IPS DF 19.7 (cell line): ENCODE measurements at regions not wholly inside any gene's neighbourhood (a gene's known extent, or its start where the extent isn't known, plus 50 kb on each side); places are given as distances from the start of the nearest gene placed in this dataset.

ENCODE experiments used
- DNase-seq: peaks from one replicate; pipeline ENCODE4 v3.0.0-alpha.2; 2013; ENCODE audit warnings: low read depth, low spot score

GRCh38 chr17:12438212-12438611, 227.5 kb upstream of the MYOCD start:
- DNase-seq: no peak

- DNase-seq: no peak
Measured at GRCh38 chr17:12438813-12439586, 226.7 kb upstream of the MYOCD start.

GRCh38 chr17:12445331-12445730, 220.4 kb upstream of the MYOCD start:
- no peak for DNase-seq

- DNase-seq: no peak
Measured at GRCh38 chr17:12457493-12457892, 208.2 kb upstream of the MYOCD start.

- no peak for DNase-seq
Measured at GRCh38 chr17:12459736-12460135, 206.0 kb upstream of the MYOCD start.

GRCh38 chr17:12463102-12463501, 202.6 kb upstream of the MYOCD start:
- DNase-seq: no peak

- no peak for DNase-seq
Measured at GRCh38 chr17:12472252-12473173, 193.2 kb upstream of the MYOCD start.

- no peak for DNase-seq
Measured at GRCh38 chr17:12478311-12478710, 187.4 kb upstream of the MYOCD start.

- peak; percentile 7 for DNase-seq
Measured at GRCh38 chr17:12485361-12485906, 180.3 kb upstream of the MYOCD start.

GRCh38 chr17:12489325-12489724, 176.4 kb upstream of the MYOCD start:
- no peak for DNase-seq

GRCh38 chr17:12492450-12492849, 173.2 kb upstream of the MYOCD start:
- DNase-seq: no peak

- no peak for DNase-seq
Measured at GRCh38 chr17:12505866-12506265, 159.8 kb upstream of the MYOCD start.

GRCh38 chr17:12507026-12507595, 158.6 kb upstream of the MYOCD start:
- no peak for DNase-seq

- no peak for DNase-seq
Measured at GRCh38 chr17:12509801-12510200, 155.9 kb upstream of the MYOCD start.

GRCh38 chr17:12510535-12510934, 155.2 kb upstream of the MYOCD start:
- no peak for DNase-seq

- DNase-seq: no peak
Measured at GRCh38 chr17:12512694-12513355, 152.9 kb upstream of the MYOCD start.

GRCh38 chr17:12514596-12514995, 151.1 kb upstream of the MYOCD start:
- no peak for DNase-seq

GRCh38 chr17:12519956-12520594, 145.6 kb upstream of the MYOCD start:
- DNase-seq: no peak

- DNase-seq: no peak
Measured at GRCh38 chr17:12521416-12521815, 144.3 kb upstream of the MYOCD start.

- no peak for DNase-seq
Measured at GRCh38 chr17:12522336-12522735, 143.4 kb upstream of the MYOCD start.

GRCh38 chr17:12522743-12523183, 142.9 kb upstream of the MYOCD start:
- no peak for DNase-seq
